IMR-90 (cell line): ENCODE measurements at regions not wholly inside any gene's neighbourhood (a gene's known extent, or its start where the extent isn't known, plus 50 kb on each side); places are given as distances from the start of the nearest gene placed in this dataset.

Experiments
- ATAC-seq: fragments of 200-7000 bp; cut with Tn5 transposase; 2 replicates; pipeline ENCODE4 v1.9.1; 2020; ENCODE audit warnings: low read depth, mild to moderate bottlenecking, moderate library complexity
- BruUV-seq: library from RNA; stranded (reverse); fragments of 400-500 nt; replicated peaks from 2 replicates; lab custom pipeline; 2021; lab: Mats Ljungman, UMichigan
- CTCF ChIA-PET: fragments of 300-600 bp; formaldehyde crosslinking; extraction: SDS; loops from one replicate; lab custom pipeline; 2021; ENCODE audit warnings: antibody characterized with exemption; lab: Yijun Ruan, JAX
- POLR2A ChIA-PET: fragments of 300-600 bp; sonication (Branson Sonifier 250); formaldehyde crosslinking; loops from one replicate; lab custom pipeline; 2022; ENCODE audit warnings: antibody characterized with exemption; ENCODE audit not compliant: unreplicated experiment; lab: Charles Lee
- DNase-seq: peaks from one replicate; pipeline ENCODE4 v3.0.0; 2013
- H2AFZ ChIP-seq: replicated peaks from 2 replicates; pipeline ENCODE3; 2013; ENCODE audit warnings: low read length, mild to moderate bottlenecking; ENCODE audit not compliant: poor library complexity
- H2AK5ac ChIP-seq: 2 replicates; pipeline ENCODE4 v1.6.1; 2013; ENCODE audit warnings: low read depth, low read length, inconsistent platforms
- H2AK9ac ChIP-seq: replicated peaks from 2 replicates; pipeline ENCODE3; 2013; ENCODE audit warnings: mild to moderate bottlenecking, low read depth, low read length, moderate library complexity; ENCODE audit not compliant: poor library complexity
- H2BK120ac ChIP-seq: 2 replicates; pipeline ENCODE4 v1.6.1; 2013; ENCODE audit warnings: low read depth, low read length, inconsistent platforms
- H2BK15ac ChIP-seq: 3 replicates; pipeline ENCODE4 v1.6.1; 2013; ENCODE audit warnings: low read depth, low read length, inconsistent platforms
- H2BK20ac ChIP-seq: 2 replicates; pipeline ENCODE4 v1.6.1; 2013; ENCODE audit warnings: low read depth, mild to moderate bottlenecking, inconsistent platforms, low read length, moderate library complexity
- H2BK5ac ChIP-seq: 2 replicates; pipeline ENCODE4 v1.6.1; 2013; ENCODE audit warnings: mild to moderate bottlenecking, low read depth, low read length, inconsistent platforms; ENCODE audit not compliant: poor library complexity, severe bottlenecking
- H3K14ac ChIP-seq: replicated peaks from 2 replicates; pipeline ENCODE4 v1.6.1; 2013; ENCODE audit warnings: low read depth, low read length, inconsistent platforms
- H3K18ac ChIP-seq: 2 replicates; pipeline ENCODE4 v1.6.1; 2013; ENCODE audit warnings: low read depth, low read length, control low read depth
- H3K23ac ChIP-seq: 2 replicates; pipeline ENCODE4 v1.6.1; 2013; ENCODE audit warnings: low read depth, low read length, inconsistent platforms
- H3K27ac ChIP-seq: 2 replicates; pipeline ENCODE4 v1.5.1; 2013; ENCODE audit warnings: mild to moderate bottlenecking, control low read depth, low read length; ENCODE audit not compliant: insufficient read depth
- H3K27me3 ChIP-seq: 2 replicates; pipeline ENCODE4 v1.6.1; 2013; ENCODE audit warnings: low read length; ENCODE audit not compliant: control insufficient read depth, insufficient read depth
- H3K36me3 ChIP-seq: 2 replicates; pipeline ENCODE4 v1.6.1; 2013; ENCODE audit warnings: low read length, mixed read lengths; ENCODE audit not compliant: control insufficient read depth, insufficient read depth
- H3K4ac ChIP-seq: 2 replicates; pipeline ENCODE4 v1.6.1; 2013; ENCODE audit warnings: low read depth, low read length, inconsistent platforms
- H3K4me1 ChIP-seq: 2 replicates; pipeline ENCODE4 v1.6.1; 2013; ENCODE audit warnings: low read length, mixed read lengths; ENCODE audit not compliant: control insufficient read depth, insufficient read depth
- H3K4me2 ChIP-seq: 2 replicates; pipeline ENCODE4 v1.6.1; 2013; ENCODE audit warnings: low read depth, mild to moderate bottlenecking, control low read depth, low read length, moderate library complexity
- H3K4me3 ChIP-seq: 2 replicates; pipeline ENCODE4 v1.5.1; 2013; ENCODE audit warnings: low read depth, mild to moderate bottlenecking, control low read depth, low read length, moderate library complexity; ENCODE audit not compliant: insufficient read depth
- H3K56ac ChIP-seq: 2 replicates; pipeline ENCODE4 v1.6.1; 2013; ENCODE audit warnings: low read length, inconsistent platforms; ENCODE audit not compliant: insufficient read depth; ENCODE audit errors: extremely low read depth
- H3K79me1 ChIP-seq, 2 experiments: 2 replicates each; pipeline ENCODE4 v1.6.1; 2013; ENCODE audit warnings: low read length in 2 of 2, inconsistent platforms in 1 of 2, low read depth in 1 of 2
- H3K9ac ChIP-seq: 2 replicates; pipeline ENCODE4 v1.6.1; 2013; ENCODE audit warnings: low read depth, low read length, control low read depth
- H3K9me1 ChIP-seq: 2 replicates; pipeline ENCODE4 v1.6.1; 2013; ENCODE audit warnings: low read length, inconsistent platforms; ENCODE audit not compliant: insufficient read depth
- H3K9me3 ChIP-seq: 2 replicates; pipeline ENCODE4 v1.6.1; 2013; ENCODE audit warnings: low read length; ENCODE audit not compliant: control insufficient read depth, insufficient read depth
- H4K20me1 ChIP-seq: 2 replicates; pipeline ENCODE4 v1.6.1; 2013; ENCODE audit warnings: low read length, inconsistent platforms; ENCODE audit not compliant: insufficient read depth
- H4K5ac ChIP-seq: 2 replicates; pipeline ENCODE4 v1.6.1; 2013; ENCODE audit warnings: mild to moderate bottlenecking, low read depth, low read length, control low read depth
- H4K8ac ChIP-seq, 2 experiments: 2 replicates each; pipeline ENCODE4 v1.6.1; 2013; ENCODE audit warnings: low read depth in 2 of 2, low read length in 2 of 2, control low read depth in 1 of 2, inconsistent platforms in 1 of 2
- H4K91ac ChIP-seq: 2 replicates; pipeline ENCODE4 v1.6.1; 2013; ENCODE audit warnings: low read depth, low read length, inconsistent platforms; ENCODE audit not compliant: insufficient read depth
- ELK1 ChIP-seq: fragments of 150-350 bp; IDR thresholded peaks from 2 replicates; pipeline ENCODE4 v1.6.1; 2016; ENCODE audit warnings: low read depth, mild to moderate bottlenecking, low read length, moderate library complexity, borderline replicate concordance
- MAFK ChIP-seq: IDR thresholded peaks from 2 replicates; pipeline ENCODE4 v1.6.1; 2012; ENCODE audit warnings: low read depth, low read length, improper control_type of control experiment
- MAZ ChIP-seq: IDR thresholded peaks from 2 replicates; pipeline ENCODE4 v1.6.1; 2012; ENCODE audit warnings: low read depth, mild to moderate bottlenecking, low read length, improper control_type of control experiment, moderate library complexity, borderline replicate concordance
- WGBS, 2 experiments: methylation state at CpG; one replicate each; pipeline versions ENCODE4 v1.1.5 to v1.1.7; 2013; ENCODE audit warnings: missing lambda C conversion rate in 2 of 2; ENCODE audit not compliant: insufficient read length in 1 of 2; ENCODE audit errors: extremely low coverage in 2 of 2; 5-methylcytosine and 5-hydroxymethylcytosine counted together
- dilution Hi-C: fragments of 300-500 bp; cut with HindIII; formaldehyde crosslinking; loops from one replicate; pipeline ENCODE4 v1.14.3; 2018; ENCODE audit warnings: low sequenced_read_pairs; ENCODE audit not compliant: unreplicated experiment
- in situ Hi-C: fragments of 300-500 bp; cut with MboI; formaldehyde crosslinking; loops from 3 replicates; pipeline ENCODE4 v1.14.3; 2019; ENCODE audit warnings: low sequenced_read_pairs, inconsistent platforms, mixed read lengths
- intact Hi-C: fragments of 100-400 bp; cut with micrococcal nuclease; formaldehyde crosslinking; loops from 2 replicates; pipeline ENCODE4 v1.10.0; 2022

- Histone ChIP-seq H3K4me3 (no peak overlapping the region), H2BK20ac (no peak overlapping the region), H4K91ac (no peak overlapping the region), H3K4me1 (no peaks in the 10 kb centered on the region), H4K5ac (no peak overlapping the region), H2AK5ac (no peak overlapping the region), H3K27me3 (no peaks in the 10 kb centered on the region), H3K9ac (no peak overlapping the region), H2BK120ac (no peak overlapping the region), H3K36me3 (no peaks in the 10 kb centered on the region), H4K8ac (no peak overlapping the region), H2AK9ac (no peak overlapping the region), H3K23ac (no peak overlapping the region), H4K20me1 (no peaks in the 10 kb centered on the region), H3K27ac (no peak overlapping the region), H3K56ac (no peak overlapping the region), H3K14ac (no peak overlapping the region), H3K9me3 (peaks cover 8% of the 10 kb centered on the region), H3K9me1 (no peaks in the 10 kb centered on the region), H3K18ac (no peak overlapping the region), H3K4ac (no peak overlapping the region), H2BK15ac (no peak overlapping the region), H2BK5ac (no peak overlapping the region), H3K4me2 (no peak overlapping the region), H2AFZ (no peak overlapping the region), H3K79me1 (no peaks in the 10 kb centered on the region)
- TF ChIP-seq MAFK, result peak; percentile 81
- no peak for TF ChIP-seq MAZ
- no peak for TF ChIP-seq ELK1
- dilution Hi-C loops (no loop called here), intact Hi-C loops (no loop called here), in situ Hi-C loops (no loop called here)
- ChIA-PET CTCF (no interaction called here), POLR2A (no interaction called here)
- WGBS, 2 experiments, result no CpG with 5 or more reads among the region's 6 CpGs
- DNase-seq (no peak), ATAC-seq (no peak)
- no TSS peak for BruUV-seq
Measured at GRCh38 chr12:31845613-31846322, 113.4 kb upstream of the RESF1 start.
